ENCODE measurements at regions not wholly inside any gene's neighbourhood (a gene's known extent, or its start where the extent isn't known, plus 50 kb on each side); places are given as distances from the start of the nearest gene placed in this dataset.

GRCh38 chr14:51458563-51458955, 193.2 kb upstream of the FRMD6 start (continued):
- no peak for TF ChIP-seq E2F6 (IDR thresholded peaks at IDR 0.05)
- TF ChIP-seq, protein P1, sequence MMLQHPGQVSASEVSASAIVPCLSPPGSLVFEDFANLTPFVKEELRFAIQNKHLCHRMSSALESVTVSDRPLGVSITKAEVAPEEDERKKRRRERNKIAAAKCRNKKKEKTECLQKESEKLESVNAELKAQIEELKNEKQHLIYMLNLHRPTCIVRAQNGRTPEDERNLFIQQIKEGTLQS (IDR thresholded peaks at IDR 0.05; ENCODE audit: insufficient read depth, low read depth, low read length): no peak
- TF ChIP-seq KDM5A (IDR thresholded peaks at IDR 0.05; ENCODE audit: low read length): no peak
- TF ChIP-seq CBX5 (IDR thresholded peaks at IDR 0.05; ENCODE audit: low read depth, low read length): no peak
- TF ChIP-seq SP4 (IDR thresholded peaks at IDR 0.05; ENCODE audit: low read length): no peak

Measured in H1 (cell line).